ENCODE measurements at regions not wholly inside any gene's neighbourhood (a gene's known extent, or its start where the extent isn't known, plus 50 kb on each side); places are given as distances from the start of the nearest gene placed in this dataset.
A peak's percentile ranks its signal among the peaks of the same experiment; 100 is the strongest.
"Not testable (repeated sequence)": the region's sequence is repeated elsewhere in the genome, so short reads cannot be mapped to it uniquely, and the experiment has no call there.

DNA sequence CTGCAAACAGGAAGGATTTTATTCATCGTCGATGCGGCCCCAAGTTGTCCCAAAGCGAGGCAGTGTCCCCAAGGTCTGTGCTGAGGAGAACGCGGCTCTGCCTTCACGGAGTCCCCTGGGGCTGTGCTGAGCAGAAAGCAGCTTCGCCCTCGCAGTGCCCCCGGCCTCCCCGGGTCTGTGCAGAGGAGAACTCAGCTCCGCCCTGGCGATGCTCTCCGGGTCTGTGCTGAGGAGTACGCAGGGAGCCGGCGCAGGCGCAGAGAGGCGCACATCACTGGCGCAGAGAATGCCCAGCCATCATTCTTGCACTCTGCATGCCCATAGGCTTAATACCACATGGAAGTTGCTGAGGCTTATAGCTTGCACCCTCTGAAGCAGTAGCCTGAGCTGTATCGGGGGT is 285.7 kb downstream of the CCDC74A start:
- not testable (repeated sequence) for H3K9me3 Mint-ChIP-seq, H3K27ac Mint-ChIP-seq, DNase-seq, H3K4me1 Mint-ChIP-seq, H3K4me3 Mint-ChIP-seq, H3K36me3 Mint-ChIP-seq
- peaks cover 12% of the 10 kb centered on the region for H3K27me3 Mint-ChIP-seq

DNA sequence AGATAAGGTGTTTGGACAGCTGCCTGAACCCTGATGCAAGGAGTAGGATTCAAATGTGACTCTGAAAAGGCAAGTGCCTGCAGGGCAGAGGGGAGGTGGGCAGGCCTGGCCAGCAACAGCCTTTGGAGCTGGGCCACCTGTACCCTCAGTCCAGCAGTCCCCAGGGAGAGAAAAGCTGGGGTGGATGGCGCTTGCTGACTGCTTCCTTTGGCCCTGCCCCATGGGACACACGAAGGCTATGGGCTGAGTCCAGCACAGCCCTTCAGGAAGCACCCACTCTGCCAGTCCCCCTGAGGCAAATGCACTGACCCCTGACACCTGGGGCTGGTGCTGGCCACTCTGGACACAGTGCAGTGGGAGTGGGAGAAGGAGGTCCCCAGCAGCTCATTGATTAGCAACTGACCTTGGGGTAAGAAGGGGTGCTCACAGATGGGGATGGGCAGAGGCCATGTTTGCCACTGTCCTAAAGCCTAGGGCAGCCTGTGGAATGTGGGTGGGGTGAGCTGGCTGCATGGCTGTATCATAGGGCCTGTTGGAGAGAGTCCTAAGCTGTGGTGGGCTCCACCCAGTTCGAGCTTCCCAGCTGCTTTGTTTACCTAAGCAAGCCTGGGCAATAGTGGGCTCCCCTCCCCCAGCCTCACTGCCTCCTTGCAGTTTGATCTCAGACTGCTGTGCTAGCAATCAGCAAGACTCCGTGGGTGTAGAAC is 290.7 kb downstream of the CCDC74A start:
- not testable (repeated sequence) for H3K27me3 Mint-ChIP-seq, H3K4me1 Mint-ChIP-seq, H3K9me3 Mint-ChIP-seq, H3K27ac Mint-ChIP-seq, H3K4me3 Mint-ChIP-seq, DNase-seq, H3K36me3 Mint-ChIP-seq

DNA sequence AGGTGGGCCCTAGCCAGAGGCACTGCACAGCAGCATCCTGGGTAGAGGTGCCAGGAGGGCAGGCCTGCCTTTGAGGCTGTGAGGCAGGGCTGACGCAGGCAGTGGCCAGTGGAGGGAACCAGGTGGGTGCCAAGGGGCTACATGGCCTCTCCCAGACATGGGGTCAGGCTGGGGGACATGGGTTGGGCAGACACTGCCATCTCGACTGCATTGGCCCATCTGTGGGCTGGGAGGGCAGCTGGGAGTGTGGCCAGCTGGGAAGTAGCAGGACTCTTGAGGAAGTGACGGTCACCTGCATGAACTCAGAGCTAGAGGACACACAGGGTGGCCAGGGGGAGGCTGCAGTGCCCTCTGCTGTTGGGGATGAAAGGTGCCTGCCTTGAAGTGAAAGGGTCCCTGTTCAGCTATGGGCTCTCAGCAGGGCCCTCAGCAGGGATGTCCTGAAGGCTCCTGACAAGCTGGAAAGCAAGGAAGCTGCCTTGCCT is 294.6 kb downstream of the CCDC74A start:
- not testable (repeated sequence) for H3K4me1 Mint-ChIP-seq, DNase-seq, H3K36me3 Mint-ChIP-seq, H3K27me3 Mint-ChIP-seq, H3K27ac Mint-ChIP-seq, H3K9me3 Mint-ChIP-seq, H3K4me3 Mint-ChIP-seq

DNA sequence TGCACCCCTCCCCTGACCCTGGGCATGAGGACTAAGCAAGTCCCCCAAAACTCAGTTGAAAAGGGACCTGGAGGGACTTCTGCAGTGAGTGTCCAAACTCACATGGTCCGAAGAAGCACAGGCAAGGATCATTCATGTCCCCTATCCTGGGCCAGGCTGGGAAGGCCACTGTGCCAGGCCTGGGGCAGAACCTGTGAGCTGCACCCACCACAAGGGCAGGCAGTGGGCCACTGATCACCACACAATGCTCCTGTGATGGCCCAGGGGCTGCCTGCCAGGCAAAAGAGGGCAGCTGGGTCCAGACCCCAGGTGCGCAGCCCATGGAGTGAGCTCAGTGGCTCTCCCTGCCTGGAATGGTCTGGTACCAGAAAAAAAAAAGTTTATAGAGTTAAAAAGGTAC is 295.4 kb downstream of the CCDC74A start:
- not testable (repeated sequence) for H3K9me3 Mint-ChIP-seq, H3K4me1 Mint-ChIP-seq, H3K27ac Mint-ChIP-seq, H3K4me3 Mint-ChIP-seq, DNase-seq, H3K36me3 Mint-ChIP-seq, H3K27me3 Mint-ChIP-seq

DNA sequence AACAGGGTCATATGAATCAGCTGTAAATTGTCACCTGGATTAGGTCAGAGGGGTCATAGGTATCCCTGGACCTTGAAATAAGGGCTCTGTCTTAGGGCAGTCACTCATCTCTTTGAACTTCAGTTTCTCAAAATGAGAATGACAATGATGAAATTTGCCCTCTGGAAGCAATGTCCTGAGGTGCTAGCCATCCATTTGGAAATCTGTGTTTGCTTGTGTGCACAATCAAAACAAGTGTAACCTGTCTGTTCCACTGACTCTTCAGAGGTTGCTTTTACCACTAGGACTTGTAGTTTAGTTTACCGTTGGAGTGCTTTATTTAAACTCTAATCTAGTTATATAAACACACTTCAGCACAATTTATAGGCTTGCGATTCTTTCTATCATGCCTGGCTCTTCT is 297.3 kb downstream of the CCDC74A start:
- not testable (repeated sequence) for H3K4me3 Mint-ChIP-seq, H3K27me3 Mint-ChIP-seq, H3K27ac Mint-ChIP-seq, H3K36me3 Mint-ChIP-seq, DNase-seq, H3K9me3 Mint-ChIP-seq, H3K4me1 Mint-ChIP-seq

DNA sequence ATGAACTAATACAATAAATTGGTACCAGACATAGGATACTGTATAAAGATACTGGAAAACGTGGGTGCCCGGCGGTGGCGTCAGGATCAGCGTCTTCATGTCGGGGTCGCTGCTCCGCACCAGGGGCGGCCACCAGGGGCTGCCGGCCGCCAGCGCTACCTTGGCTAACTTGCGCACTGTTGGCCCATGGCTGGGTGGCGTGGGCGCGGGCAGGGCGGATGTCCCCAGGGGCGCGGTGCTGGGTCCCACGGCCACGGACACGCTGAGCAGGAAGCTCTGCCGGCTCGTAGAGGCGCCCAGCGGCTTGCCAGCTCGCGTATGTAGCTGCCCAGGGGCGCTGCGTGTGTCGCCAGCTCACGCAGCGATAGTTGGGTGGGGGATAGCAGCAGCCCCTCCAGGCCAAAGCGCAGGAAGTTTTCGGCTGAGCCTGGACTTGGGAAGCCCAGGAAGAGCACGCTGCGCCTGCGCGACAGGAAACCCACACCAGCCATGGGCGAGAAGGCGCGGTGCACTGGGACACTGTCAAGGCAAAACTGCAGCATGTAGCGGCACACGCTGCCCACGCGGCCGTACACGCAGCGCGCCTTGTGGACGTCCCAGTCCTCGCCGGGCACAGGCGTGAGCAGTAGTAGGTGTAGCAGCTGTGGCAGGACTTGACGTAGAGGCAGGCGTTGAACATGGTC is 299.9 kb downstream of the CCDC74A start:
- H3K4me1 Mint-ChIP-seq: no peaks in the 10 kb centered on the region

DNA sequence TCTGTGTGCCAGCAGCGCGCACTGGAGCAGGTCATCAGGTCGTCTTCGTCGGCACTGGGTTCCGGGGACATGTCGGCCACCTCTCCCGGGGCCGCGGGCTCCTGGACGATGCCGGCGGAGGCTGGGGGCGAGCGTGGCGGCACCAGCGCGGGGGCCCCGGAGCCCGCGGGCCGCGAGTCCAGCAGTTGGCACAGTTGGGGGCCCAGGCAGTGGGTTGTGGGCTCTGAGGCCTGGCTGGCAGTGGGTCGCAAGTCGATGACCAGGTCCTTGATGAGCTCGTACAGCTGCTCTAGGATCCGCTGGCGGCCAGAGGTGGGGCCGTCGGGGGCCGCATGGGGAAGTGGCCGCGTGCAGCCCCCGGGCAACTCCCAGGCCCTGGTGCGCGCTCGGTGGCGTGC is 300.5 kb downstream of the CCDC74A start:
- Mint-ChIP-seq H3K27me3 (peaks cover 8% of the 10 kb centered on the region), H3K9me3 (no peaks in the 10 kb centered on the region), H3K4me3 (no peak overlapping the region), H3K36me3 (no peaks in the 10 kb centered on the region), H3K4me1 (no peaks in the 10 kb centered on the region), H3K27ac (no peak overlapping the region)
- DNase-seq: no peak

More for the DNA sequence above, 299.9 kb downstream of the CCDC74A start:
- Mint-ChIP-seq H3K36me3 (no peaks in the 10 kb centered on the region), H3K9me3 (no peaks in the 10 kb centered on the region), H3K27me3 (peaks cover 8% of the 10 kb centered on the region), H3K27ac (no peak overlapping the region), H3K4me3 (no peak overlapping the region)
- no peak for DNase-seq

DNA sequence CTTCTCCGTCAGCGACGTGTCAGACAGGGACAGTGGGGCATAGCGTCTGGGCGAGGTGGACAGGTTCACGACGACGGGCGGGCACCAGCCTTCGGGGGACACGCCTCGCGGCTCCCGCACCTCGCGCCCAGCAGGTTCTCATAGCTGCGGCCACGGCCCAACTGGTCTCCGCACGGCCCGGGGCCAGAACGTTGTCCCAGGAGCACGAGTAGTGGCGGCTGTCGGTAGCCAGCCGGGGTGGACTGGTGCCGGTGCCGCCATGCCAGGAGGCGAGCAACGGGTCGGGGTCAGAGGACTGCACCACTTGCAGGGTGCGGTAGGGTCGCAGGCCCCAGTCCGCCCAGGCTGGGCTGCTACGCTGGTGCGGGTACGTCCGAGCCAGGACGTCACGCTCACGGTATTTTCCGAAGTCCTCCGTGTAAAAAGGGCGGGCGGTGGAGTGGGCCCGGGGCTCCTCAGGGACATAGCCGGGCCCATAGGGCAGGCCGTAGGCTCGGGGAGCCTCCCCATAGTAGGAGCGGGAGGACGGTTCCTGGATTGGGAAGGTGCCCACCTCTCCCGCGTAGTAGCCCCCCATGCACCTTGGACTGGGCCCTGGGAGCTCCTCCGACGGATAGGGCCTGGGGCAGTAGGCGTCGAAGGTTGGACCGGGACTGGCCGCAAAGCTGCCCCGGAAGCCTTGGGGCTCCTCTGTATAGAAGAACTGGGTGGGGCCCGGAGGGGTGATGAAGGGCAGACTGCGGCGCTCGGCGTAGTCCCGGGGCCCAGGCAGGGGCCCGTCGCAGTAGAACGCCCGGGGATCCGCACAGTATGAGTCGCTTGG is 301.2 kb downstream of the CCDC74A start:
- not testable (repeated sequence) for DNase-seq, H3K27ac Mint-ChIP-seq, H3K4me1 Mint-ChIP-seq, H3K9me3 Mint-ChIP-seq, H3K36me3 Mint-ChIP-seq, H3K4me3 Mint-ChIP-seq, H3K27me3 Mint-ChIP-seq

DNA sequence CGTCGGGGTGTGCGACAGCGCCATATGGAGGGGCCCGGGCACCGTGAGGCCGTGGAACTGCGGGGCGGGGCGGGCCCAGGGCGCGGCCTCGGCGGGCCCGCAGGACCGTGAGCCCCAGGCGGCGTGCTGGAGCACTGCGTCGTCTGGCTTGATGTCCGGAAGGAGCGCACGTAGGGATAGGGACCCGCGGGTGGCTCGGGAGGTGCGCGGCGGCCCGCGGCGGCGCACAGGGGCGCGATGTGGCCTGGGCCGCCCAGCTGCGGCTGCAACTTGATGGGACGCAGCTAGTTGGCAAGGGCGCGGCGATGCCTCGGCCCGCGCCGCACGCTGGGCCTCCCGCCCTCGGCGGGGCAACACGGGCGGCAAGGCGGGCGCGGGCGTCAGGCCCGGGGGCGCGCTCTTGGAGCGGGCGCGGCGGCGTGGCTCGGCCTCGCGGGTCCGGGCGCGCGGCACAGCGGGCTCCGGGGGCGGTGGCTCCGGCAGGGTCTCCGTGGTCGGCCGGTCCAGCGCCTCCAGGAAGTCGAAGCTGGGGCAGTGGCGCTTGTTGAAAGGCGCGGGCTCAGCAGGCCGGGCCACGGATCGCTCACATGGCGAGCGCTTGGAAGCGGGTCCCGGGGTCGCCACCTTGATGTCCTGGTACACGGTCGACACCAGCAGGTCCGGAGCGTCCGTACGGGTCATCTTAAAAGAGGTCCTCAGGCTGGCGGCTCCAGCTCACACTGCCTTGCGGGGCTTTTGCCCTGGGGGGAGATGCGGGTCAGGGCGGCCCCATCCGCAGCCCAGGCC is 302.0 kb downstream of the CCDC74A start:
- not testable (repeated sequence) for H3K4me1 Mint-ChIP-seq, H3K9me3 Mint-ChIP-seq, H3K27me3 Mint-ChIP-seq, H3K36me3 Mint-ChIP-seq, H3K27ac Mint-ChIP-seq, H3K4me3 Mint-ChIP-seq, DNase-seq

DNA sequence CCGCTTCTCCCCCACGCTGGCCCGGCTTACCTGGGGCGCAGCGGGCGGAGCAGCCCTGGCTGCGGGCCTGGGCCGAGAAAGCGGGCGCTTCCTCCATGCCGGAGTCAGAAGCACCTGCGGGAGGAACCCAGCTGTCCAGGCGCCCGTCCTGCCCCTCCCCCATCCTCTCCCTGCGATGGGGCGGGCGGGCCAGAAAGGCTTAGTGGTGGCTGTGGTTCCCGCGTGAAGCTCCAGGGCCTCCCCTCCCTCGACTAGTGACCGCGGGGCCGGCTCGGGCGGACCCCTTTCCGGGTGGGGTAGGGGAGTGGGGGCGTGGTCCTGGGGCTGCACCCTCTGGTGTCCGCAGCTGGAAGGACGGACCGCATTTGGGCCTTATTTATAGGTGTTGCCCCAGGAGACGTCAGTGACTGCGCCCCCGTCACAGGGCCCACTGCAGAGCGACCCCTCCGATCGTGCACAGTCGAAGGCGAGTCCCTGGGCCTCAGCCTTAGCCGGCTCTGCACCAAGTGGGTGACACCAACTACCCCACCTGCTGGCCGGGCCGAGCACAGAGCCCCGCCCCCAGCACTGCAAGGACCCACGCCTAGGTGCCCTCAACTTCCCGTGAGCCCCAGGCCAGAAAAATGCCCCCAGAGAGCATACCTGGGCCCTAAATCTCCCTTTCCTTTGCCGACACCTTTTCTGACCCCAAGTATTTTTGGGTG is 302.7 kb downstream of the CCDC74A start:
- not testable (repeated sequence) for DNase-seq, H3K36me3 Mint-ChIP-seq, H3K9me3 Mint-ChIP-seq, H3K4me1 Mint-ChIP-seq, H3K4me3 Mint-ChIP-seq, H3K27ac Mint-ChIP-seq, H3K27me3 Mint-ChIP-seq

DNA sequence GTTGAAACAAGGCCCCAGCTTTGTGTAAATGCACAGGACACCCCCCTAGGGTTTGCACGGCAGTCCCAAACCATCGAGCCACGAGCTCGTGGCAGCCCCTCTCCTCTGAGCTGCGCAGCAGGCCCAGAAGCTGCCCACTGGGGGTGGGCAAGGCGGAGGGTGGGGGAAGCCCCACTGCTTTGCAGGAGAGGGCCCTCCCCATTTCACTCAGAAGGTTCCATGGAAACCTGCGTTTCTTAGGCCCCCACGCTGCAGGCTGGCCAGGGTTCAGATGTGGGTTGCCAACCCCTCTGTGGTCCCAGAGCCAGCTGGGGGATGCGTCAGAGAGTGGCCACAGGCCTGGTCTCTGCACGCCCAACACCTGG is 303.2 kb downstream of the CCDC74A start:
- H3K27me3 Mint-ChIP-seq, DNase-seq, H3K27ac Mint-ChIP-seq, H3K4me1 Mint-ChIP-seq, H3K9me3 Mint-ChIP-seq, H3K4me3 Mint-ChIP-seq, H3K36me3 Mint-ChIP-seq: not testable (repeated sequence)

DNA sequence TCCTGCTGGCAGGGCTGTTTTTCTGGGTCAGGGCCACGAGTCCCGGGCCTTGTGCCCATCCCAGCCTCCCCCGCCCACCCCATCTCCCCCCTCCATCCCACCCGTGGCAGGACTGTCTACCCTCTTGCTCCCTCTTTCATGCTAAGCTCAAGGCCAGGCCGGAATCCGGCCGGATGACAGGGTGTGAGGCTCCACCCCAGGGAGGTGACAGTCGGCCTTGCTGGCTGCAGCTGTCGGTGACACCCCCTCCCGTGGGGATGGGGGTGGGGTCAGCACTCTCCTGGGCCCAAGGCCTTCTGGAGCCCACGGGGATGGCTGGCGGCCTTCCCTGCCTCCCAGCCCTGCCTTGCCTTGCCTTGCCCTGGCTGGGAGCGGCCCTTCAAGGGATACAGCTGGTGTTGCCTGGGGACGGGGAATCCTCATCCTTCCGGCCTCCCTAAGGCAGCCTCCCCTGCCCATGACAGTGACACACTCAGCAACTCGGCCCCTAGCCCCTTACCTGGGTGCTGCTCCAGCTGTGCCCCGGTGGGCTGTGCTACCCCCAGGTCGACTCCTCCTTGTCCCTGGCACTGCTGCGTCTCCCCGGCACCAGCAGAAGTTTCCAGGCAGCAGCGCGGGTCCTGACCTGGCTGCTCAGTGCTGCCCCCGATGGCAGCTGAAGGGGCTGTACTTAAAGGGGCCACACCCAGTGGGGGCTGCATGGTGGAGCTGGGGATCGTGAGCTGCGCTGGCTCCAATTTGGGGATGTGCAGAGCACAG is 303.9 kb downstream of the CCDC74A start:
- not testable (repeated sequence) for H3K9me3 Mint-ChIP-seq, H3K4me3 Mint-ChIP-seq, H3K36me3 Mint-ChIP-seq, H3K27me3 Mint-ChIP-seq, H3K27ac Mint-ChIP-seq, H3K4me1 Mint-ChIP-seq
- DNase-seq: peak; percentile 31

DNA sequence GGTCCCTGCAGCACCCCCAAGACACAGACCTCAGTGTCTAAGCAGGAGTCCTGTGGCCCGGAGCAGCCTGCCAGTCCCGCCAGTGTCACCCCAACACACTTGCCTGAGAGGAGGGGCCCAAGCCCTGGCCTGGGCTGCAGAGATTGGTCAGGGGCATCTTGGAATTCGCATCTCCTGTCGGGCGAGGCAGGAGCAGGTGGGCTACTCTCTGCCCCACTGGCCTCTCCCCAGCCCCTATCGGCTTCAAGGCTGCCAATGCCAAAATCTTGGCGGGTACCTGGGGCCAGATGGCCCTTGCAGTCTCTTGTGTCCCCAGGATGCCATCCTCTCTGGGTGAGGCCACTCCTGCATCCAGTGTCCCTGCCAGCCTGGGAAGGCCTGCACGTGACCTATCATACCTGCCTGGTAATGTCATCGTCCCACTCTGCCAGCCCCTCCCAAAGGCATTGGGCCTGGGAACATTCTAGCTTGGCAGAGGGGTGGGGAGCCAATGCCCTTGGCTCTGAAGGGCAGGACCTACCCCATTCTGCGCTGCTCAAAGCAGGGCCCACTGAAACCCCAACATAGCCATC is 304.6 kb downstream of the CCDC74A start:
- not testable (repeated sequence) for H3K4me3 Mint-ChIP-seq, H3K9me3 Mint-ChIP-seq, H3K4me1 Mint-ChIP-seq, H3K36me3 Mint-ChIP-seq, H3K27ac Mint-ChIP-seq, DNase-seq, H3K27me3 Mint-ChIP-seq

DNA sequence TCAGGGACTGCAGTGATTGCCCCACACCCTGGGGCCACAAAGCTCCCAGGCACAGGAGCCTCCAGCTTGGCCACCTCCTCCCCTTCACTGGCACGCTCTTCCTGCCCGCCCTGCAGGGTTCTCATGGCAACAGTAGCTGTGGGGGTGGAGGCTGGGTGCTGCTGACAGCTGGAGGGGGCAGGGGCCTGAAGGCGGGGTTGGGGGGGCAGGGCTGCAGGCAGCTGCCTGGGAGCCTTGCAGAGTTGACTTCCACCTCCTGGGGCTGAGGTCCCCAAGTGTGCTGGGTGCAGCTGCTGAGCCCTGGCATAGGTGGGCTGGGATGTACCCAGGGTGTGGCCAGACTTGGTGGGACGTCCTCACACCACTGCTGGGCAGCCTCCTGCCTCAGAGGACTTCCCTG is 305.2 kb downstream of the CCDC74A start:
- H3K9me3 Mint-ChIP-seq, H3K27ac Mint-ChIP-seq, H3K27me3 Mint-ChIP-seq, DNase-seq, H3K36me3 Mint-ChIP-seq, H3K4me3 Mint-ChIP-seq, H3K4me1 Mint-ChIP-seq: not testable (repeated sequence)

Measured in activated naive CD8-positive, alpha-beta T cell treated with anti-CD3 and anti-CD28 coated beads for 36 hours (primary cell).